ENCODE measurements at regions not wholly inside any gene's neighbourhood (a gene's known extent, or its start where the extent isn't known, plus 50 kb on each side); places are given as distances from the start of the nearest gene placed in this dataset.
"Not testable (repeated sequence)": the region's sequence is repeated elsewhere in the genome, so short reads cannot be mapped to it uniquely, and the experiment has no call there.

GRCh38 chr12:116687888-116688287 is 50.0 kb downstream of the SPRING1 start:
- DNase-seq, result no peak

GRCh38 chr12:116684891-116685290 is 53.0 kb downstream of the SPRING1 start:
- DNase-seq, result no peak

- no peak for DNase-seq
Measured at GRCh38 chr12:116677202-116677661, 60.6 kb downstream of the SPRING1 start.

GRCh38 chr12:116675339-116676107 is 62.3 kb downstream of the SPRING1 start:
- no peak for DNase-seq

- no peak for DNase-seq
Measured at GRCh38 chr12:116674643-116675183, 63.2 kb downstream of the SPRING1 start.

GRCh38 chr12:116673681-116674111 is 64.2 kb downstream of the SPRING1 start:
- DNase-seq, result no peak

- DNase-seq, result no peak
Measured at GRCh38 chr12:116672842-116673516, 64.9 kb downstream of the SPRING1 start.

GRCh38 chr12:116672010-116672409 is 65.9 kb downstream of the SPRING1 start:
- no peak for DNase-seq

GRCh38 chr12:116670859-116671258 is 67.0 kb downstream of the SPRING1 start:
- no peak for DNase-seq

- DNase-seq, result no peak
Measured at GRCh38 chr12:116667752-116668151, 70.1 kb downstream of the SPRING1 start.

GRCh38 chr12:116666829-116667228 is 71.0 kb downstream of the SPRING1 start:
- DNase-seq, result not testable (repeated sequence)

GRCh38 chr12:116666305-116666673 is 71.6 kb downstream of the SPRING1 start:
- DNase-seq, result no peak

GRCh38 chr12:116665666-116666304 is 72.1 kb downstream of the SPRING1 start:
- DNase-seq, result no peak

GRCh38 chr12:116664085-116664484 is 73.8 kb downstream of the SPRING1 start:
- no peak for DNase-seq

- DNase-seq, result no peak
Measured at GRCh38 chr12:116662612-116663144, 75.2 kb downstream of the SPRING1 start.

- no peak for DNase-seq
Measured at GRCh38 chr12:116661341-116661740, 76.5 kb downstream of the SPRING1 start.

GRCh38 chr12:116660740-116661139 is 77.1 kb downstream of the SPRING1 start:
- not testable (repeated sequence) for DNase-seq

GRCh38 chr12:116659771-116660481 is 77.9 kb downstream of the SPRING1 start:
- DNase-seq, result peak; percentile 38

- no peak for DNase-seq
Measured at GRCh38 chr12:116657921-116658495, 79.9 kb downstream of the SPRING1 start.

- no peak for DNase-seq
Measured at GRCh38 chr12:116656306-116656705, 81.6 kb downstream of the SPRING1 start.

GRCh38 chr12:116654226-116654743 is 83.6 kb downstream of the SPRING1 start:
- DNase-seq, result no peak

- no peak for DNase-seq
Measured at GRCh38 chr12:116651089-116651488, 86.8 kb downstream of the SPRING1 start.

Measured in kidney glomerular epithelial cell (primary cell).